Activated CD8-positive, alpha-beta memory T cell treated with anti-CD3 and anti-CD28 coated beads, Interleukin-2, amount 10 ng/mL, durations not matched to agents 7 days and 5 days (primary cell): ENCODE measurements at regions not wholly inside any gene's neighbourhood (a gene's known extent, or its start where the extent isn't known, plus 50 kb on each side); places are given as distances from the start of the nearest gene placed in this dataset.
"Not testable (repeated sequence)": the region's sequence is repeated elsewhere in the genome, so short reads cannot be mapped to it uniquely, and the experiment has no call there.

Source experiments
- ATAC-seq: fragments of 150-1000 bp; cut with Tn5 transposase; one replicate; pipeline ENCODE4 v1.10.0; 2021; ENCODE audit warnings: moderate library complexity
- CTCF ChIA-PET: fragments of 350-600 bp; sonication (Branson Sonifier 250); formaldehyde crosslinking; loops from one replicate; lab custom pipeline; 2021; ENCODE audit warnings: antibody characterized with exemption; lab: Charles Lee
- DNase-seq: peaks from one replicate; pipeline ENCODE4 v3.0.0-alpha.2; 2020
- H3K27ac Mint-ChIP-seq: one replicate; pipeline ENCODE4 v1.8.0; 2021; ENCODE audit warnings: mild to moderate bottlenecking, mixed read lengths
- H3K27me3 Mint-ChIP-seq: one replicate; pipeline ENCODE4 v1.8.0; 2021; ENCODE audit warnings: mixed read lengths
- H3K36me3 Mint-ChIP-seq: one replicate; pipeline ENCODE4 v1.8.0; 2021; ENCODE audit warnings: mild to moderate bottlenecking, mixed read lengths
- H3K4me1 Mint-ChIP-seq: one replicate; pipeline ENCODE4 v1.8.0; 2021; ENCODE audit warnings: mixed read lengths
- H3K4me3 Mint-ChIP-seq: one replicate; pipeline ENCODE4 v1.8.0; 2021; ENCODE audit warnings: mild to moderate bottlenecking, moderate library complexity, mixed read lengths
- H3K9me3 Mint-ChIP-seq: one replicate; pipeline ENCODE4 v1.8.0; 2022; ENCODE audit warnings: low read depth, mixed read lengths

- DNase-seq (no peak), ATAC-seq (no peak)
- no peak overlapping the region for H3K27ac Mint-ChIP-seq
- H3K27me3 Mint-ChIP-seq, result no peaks in the 10 kb centered on the region
- peaks cover 7% of the 10 kb centered on the region for H3K9me3 Mint-ChIP-seq
- H3K4me1 Mint-ChIP-seq, result no peaks in the 10 kb centered on the region
- CTCF ChIA-PET, result no interaction called here
- no peak overlapping the region for H3K4me3 Mint-ChIP-seq
- H3K36me3 Mint-ChIP-seq, result no peaks in the 10 kb centered on the region
Observed at GRCh38 chr7:15820319-15820718, 133.8 kb upstream of the MEOX2 start.

- Mint-ChIP-seq H3K36me3 (no peaks in the 10 kb centered on the region), H3K9me3 (peaks cover 13% of the 10 kb centered on the region), H3K27ac (no peak overlapping the region), H3K4me1 (no peaks in the 10 kb centered on the region), H3K27me3 (no peaks in the 10 kb centered on the region), H3K4me3 (no peak overlapping the region)
- ATAC-seq (no peak), DNase-seq (no peak)
- CTCF ChIA-PET, result no interaction called here
Observed at GRCh38 chr7:15816835-15817426, 130.4 kb upstream of the MEOX2 start.

GRCh38 chr7:15813448-15813847 lies 127.0 kb upstream of the MEOX2 start:
- Mint-ChIP-seq H3K4me3 (no peak overlapping the region), H3K4me1 (no peaks in the 10 kb centered on the region), H3K27ac (no peak overlapping the region), H3K9me3 (peaks cover 9% of the 10 kb centered on the region), H3K36me3 (no peaks in the 10 kb centered on the region), H3K27me3 (no peaks in the 10 kb centered on the region)
- DNase-seq (no peak), ATAC-seq (no peak)
- CTCF ChIA-PET, result no interaction called here

GRCh38 chr7:15810383-15810782 lies 123.9 kb upstream of the MEOX2 start:
- H3K36me3 Mint-ChIP-seq, H3K27ac Mint-ChIP-seq, CTCF ChIA-PET, ATAC-seq, H3K4me3 Mint-ChIP-seq, H3K27me3 Mint-ChIP-seq, H3K4me1 Mint-ChIP-seq, DNase-seq: not testable (repeated sequence)
- H3K9me3 Mint-ChIP-seq, result peaks cover 11% of the 10 kb centered on the region

- CTCF ChIA-PET, H3K27ac Mint-ChIP-seq: not testable (repeated sequence)
Observed at GRCh38 chr7:15809936-15810335, 123.5 kb upstream of the MEOX2 start.

GRCh38 chr7:15805891-15806290 lies 119.4 kb upstream of the MEOX2 start:
- Mint-ChIP-seq H3K36me3 (no peaks in the 10 kb centered on the region), H3K9me3 (peaks cover 4% of the 10 kb centered on the region), H3K27me3 (no peaks in the 10 kb centered on the region), H3K4me3 (no peak overlapping the region), H3K27ac (no peak overlapping the region), H3K4me1 (no peaks in the 10 kb centered on the region)
- ATAC-seq (no peak), DNase-seq (no peak)
- CTCF ChIA-PET, result no interaction called here

More at GRCh38 chr7:15809936-15810335, 123.5 kb upstream of the MEOX2 start:
- H3K4me3 Mint-ChIP-seq, H3K36me3 Mint-ChIP-seq, DNase-seq, H3K4me1 Mint-ChIP-seq, H3K27me3 Mint-ChIP-seq, ATAC-seq: not testable (repeated sequence)
- peaks cover 11% of the 10 kb centered on the region for H3K9me3 Mint-ChIP-seq

- DNase-seq (no peak), ATAC-seq (no peak)
- no peak overlapping the region for H3K4me3 Mint-ChIP-seq
- no peaks in the 10 kb centered on the region for H3K36me3 Mint-ChIP-seq
- no peaks in the 10 kb centered on the region for H3K4me1 Mint-ChIP-seq
- no peaks in the 10 kb centered on the region for H3K27me3 Mint-ChIP-seq
- H3K27ac Mint-ChIP-seq, result no peak overlapping the region
- CTCF ChIA-PET, result no interaction called here
- peaks cover 2% of the 10 kb centered on the region for H3K9me3 Mint-ChIP-seq
Observed at GRCh38 chr7:15802425-15802824, 115.9 kb upstream of the MEOX2 start.

GRCh38 chr7:15801551-15801950 lies 115.1 kb upstream of the MEOX2 start:
- H3K4me1 Mint-ChIP-seq, result no peaks in the 10 kb centered on the region
- CTCF ChIA-PET, result no interaction called here

GRCh38 chr7:15801041-15801440 lies 114.6 kb upstream of the MEOX2 start:
- ATAC-seq (no peak), DNase-seq (no peak)
- no peaks in the 10 kb centered on the region for H3K27me3 Mint-ChIP-seq
- no peak overlapping the region for H3K27ac Mint-ChIP-seq
- H3K4me1 Mint-ChIP-seq, result no peaks in the 10 kb centered on the region
- no peaks in the 10 kb centered on the region for H3K36me3 Mint-ChIP-seq
- no peaks in the 10 kb centered on the region for H3K9me3 Mint-ChIP-seq
- CTCF ChIA-PET, result no interaction called here
- no peak overlapping the region for H3K4me3 Mint-ChIP-seq

More at GRCh38 chr7:15801551-15801950, 115.1 kb upstream of the MEOX2 start:
- Mint-ChIP-seq H3K4me3 (no peak overlapping the region), H3K9me3 (no peaks in the 10 kb centered on the region), H3K36me3 (no peaks in the 10 kb centered on the region), H3K27me3 (no peaks in the 10 kb centered on the region), H3K27ac (no peak overlapping the region)
- ATAC-seq (no peak), DNase-seq (no peak)

GRCh38 chr7:15798081-15798480 lies 111.6 kb upstream of the MEOX2 start:
- Mint-ChIP-seq H3K4me1 (no peaks in the 10 kb centered on the region), H3K27me3 (no peaks in the 10 kb centered on the region), H3K36me3 (no peaks in the 10 kb centered on the region), H3K27ac (no peak overlapping the region), H3K9me3 (no peaks in the 10 kb centered on the region), H3K4me3 (no peak overlapping the region)
- no peak for ATAC-seq
- CTCF ChIA-PET, result no interaction called here
- no peak for DNase-seq

GRCh38 chr7:15795393-15795792 lies 108.9 kb upstream of the MEOX2 start:
- no peak overlapping the region for H3K4me3 Mint-ChIP-seq
- H3K27ac Mint-ChIP-seq, result no peak overlapping the region
- no peaks in the 10 kb centered on the region for H3K9me3 Mint-ChIP-seq
- no peaks in the 10 kb centered on the region for H3K27me3 Mint-ChIP-seq
- ATAC-seq (no peak), DNase-seq (no peak)
- no peaks in the 10 kb centered on the region for H3K36me3 Mint-ChIP-seq
- no peaks in the 10 kb centered on the region for H3K4me1 Mint-ChIP-seq
- CTCF ChIA-PET, result no interaction called here

- no peak for DNase-seq
- Mint-ChIP-seq H3K9me3 (no peaks in the 10 kb centered on the region), H3K4me3 (no peak overlapping the region), H3K27me3 (no peaks in the 10 kb centered on the region), H3K36me3 (no peaks in the 10 kb centered on the region), H3K4me1 (no peaks in the 10 kb centered on the region), H3K27ac (no peak overlapping the region)
- CTCF ChIA-PET, result no interaction called here
- ATAC-seq, result no peak
Observed at GRCh38 chr7:15794801-15795200, 108.3 kb upstream of the MEOX2 start.

GRCh38 chr7:15784694-15785030 lies 98.2 kb upstream of the MEOX2 start:
- H3K27ac Mint-ChIP-seq, result no peak overlapping the region
- CTCF ChIA-PET, result no interaction called here
- H3K36me3 Mint-ChIP-seq, result no peaks in the 10 kb centered on the region
- DNase-seq (no peak), ATAC-seq (no peak)
- no peaks in the 10 kb centered on the region for H3K27me3 Mint-ChIP-seq
- no peaks in the 10 kb centered on the region for H3K4me1 Mint-ChIP-seq
- no peak overlapping the region for H3K4me3 Mint-ChIP-seq
- peaks cover 10% of the 10 kb centered on the region for H3K9me3 Mint-ChIP-seq

- no peak overlapping the region for H3K27ac Mint-ChIP-seq
- no peaks in the 10 kb centered on the region for H3K4me1 Mint-ChIP-seq
- ATAC-seq, result no peak
- H3K4me3 Mint-ChIP-seq, result no peak overlapping the region
- H3K27me3 Mint-ChIP-seq, result no peaks in the 10 kb centered on the region
- CTCF ChIA-PET, result no interaction called here
- DNase-seq, result no peak
- no peaks in the 10 kb centered on the region for H3K36me3 Mint-ChIP-seq
- H3K9me3 Mint-ChIP-seq, result peaks cover 10% of the 10 kb centered on the region
Observed at GRCh38 chr7:15783987-15784693, 97.7 kb upstream of the MEOX2 start.
